GM21786 (cell line): ENCODE measurements at regions not wholly inside any gene's neighbourhood (a gene's known extent, or its start where the extent isn't known, plus 50 kb on each side); places are given as distances from the start of the nearest gene placed in this dataset.

ENCODE experiments used
- ATAC-seq: cut with Tn5 transposase; IDR thresholded peaks from one replicate; pipeline ENCODE4 v1.9.1; 2021; ENCODE audit not compliant: unreplicated experiment

- ATAC-seq, result no peak
Observed at GRCh38 chr20:17819395-17820093, 119.8 kb downstream of the BANF2 start.

GRCh38 chr20:17818187-17818586 lies 118.4 kb downstream of the BANF2 start:
- no peak for ATAC-seq

GRCh38 chr20:17816804-17817587 lies 117.2 kb downstream of the BANF2 start:
- ATAC-seq, result no peak

- no peak for ATAC-seq
Observed at GRCh38 chr20:17811628-17811965, 111.8 kb downstream of the BANF2 start.

GRCh38 chr20:17810847-17811627 lies 111.3 kb downstream of the BANF2 start:
- ATAC-seq, result no peak

GRCh38 chr20:17810062-17810631 lies 110.4 kb downstream of the BANF2 start:
- ATAC-seq, result no peak

GRCh38 chr20:17809362-17810061 lies 109.7 kb downstream of the BANF2 start:
- no peak for ATAC-seq

- no peak for ATAC-seq
Observed at GRCh38 chr20:17808782-17809181, 109.0 kb downstream of the BANF2 start.

GRCh38 chr20:17808357-17808756 lies 108.6 kb downstream of the BANF2 start:
- no peak for ATAC-seq

- no peak for ATAC-seq
Observed at GRCh38 chr20:17807651-17808050, 107.9 kb downstream of the BANF2 start.

- no peak for ATAC-seq
Observed at GRCh38 chr20:17806739-17807441, 107.1 kb downstream of the BANF2 start.

GRCh38 chr20:17806107-17806506 lies 106.3 kb downstream of the BANF2 start:
- no peak for ATAC-seq

- ATAC-seq, result no peak
Observed at GRCh38 chr20:17803765-17804164, 104.0 kb downstream of the BANF2 start.

GRCh38 chr20:17799575-17800227 lies 99.9 kb downstream of the BANF2 start:
- no peak for ATAC-seq

- no peak for ATAC-seq
Observed at GRCh38 chr20:17798601-17799000, 98.8 kb downstream of the BANF2 start.

GRCh38 chr20:17797579-17797978 lies 97.8 kb downstream of the BANF2 start:
- ATAC-seq, result no peak

- no peak for ATAC-seq
Observed at GRCh38 chr20:17797161-17797560, 97.4 kb downstream of the BANF2 start.

- no peak for ATAC-seq
Observed at GRCh38 chr20:17796091-17796563, 96.4 kb downstream of the BANF2 start.

GRCh38 chr20:17795501-17796071 lies 95.8 kb downstream of the BANF2 start:
- ATAC-seq, result no peak
